Endothelial cell of umbilical vein (primary cell): ENCODE measurements at regions not wholly inside any gene's neighbourhood (a gene's known extent, or its start where the extent isn't known, plus 50 kb on each side); places are given as distances from the start of the nearest gene placed in this dataset.

Experiments
- BruUV-seq: library from RNA; stranded (reverse); fragments of 400-500 nt; replicated peaks from 2 replicates; lab custom pipeline; 2021; lab: Mats Ljungman, UMichigan
- CTCF ChIA-PET: fragments of 300-600, 350-600 bp; sonication (Branson Sonifier 250); formaldehyde crosslinking; loops from one replicate; lab custom pipeline; 2021; ENCODE audit warnings: antibody characterized with exemption, inconsistent platforms; lab: Charles Lee
- POLR2A ChIA-PET: fragments of 300-600, 350-600 bp; sonication (Branson Sonifier 250); formaldehyde crosslinking; loops from one replicate; lab custom pipeline; 2021; ENCODE audit warnings: antibody characterized with exemption, inconsistent platforms; lab: Charles Lee
- DNase-seq: peaks from one replicate; pipeline ENCODE4 v3.0.0-alpha.2; 2011; ENCODE audit warnings: low read depth, low spot score
- FAIRE-seq: peaks from 2 replicates; lab custom pipeline; 2011; peaks lifted over from hg19 to GRCh38; lab: Jason Lieb, UNC
- H2AFZ ChIP-seq: 2 replicates; pipeline ENCODE4 v1.6.0; 2012; ENCODE audit warnings: low read depth, low read length, control low read depth, inconsistent platforms
- H3K27ac ChIP-seq: 2 replicates; pipeline ENCODE4 v1.5.1; 2011; ENCODE audit warnings: low read depth, mild to moderate bottlenecking, control low read depth, low read length, moderate library complexity; ENCODE audit not compliant: insufficient read depth
- H3K27me3 ChIP-seq, 2 experiments: 2 replicates each; pipeline versions ENCODE4 v1.6.0 to v1.6.1; 2011; ENCODE audit warnings: low read length in 2 of 2, mixed read lengths in 1 of 2; ENCODE audit not compliant: control insufficient read depth in 2 of 2, insufficient read depth in 2 of 2
- H3K36me3 ChIP-seq, 2 experiments: 2 replicates in 1 of 2; 3 replicates in 1 of 2; pipeline ENCODE4 v1.5.1; 2011; ENCODE audit warnings: low read length in 2 of 2, mild to moderate bottlenecking in 1 of 2, moderate library complexity in 1 of 2; ENCODE audit not compliant: control insufficient read depth in 2 of 2, insufficient read depth in 2 of 2; ENCODE audit errors: extremely low read depth in 1 of 2
- H3K4me1 ChIP-seq: 3 replicates; pipeline ENCODE4 v1.5.1; 2011; ENCODE audit warnings: mild to moderate bottlenecking, low read length; ENCODE audit not compliant: control insufficient read depth, insufficient read depth; ENCODE audit errors: extremely low read depth
- H3K4me2 ChIP-seq: 2 replicates; pipeline ENCODE4 v1.6.1; 2011; ENCODE audit warnings: low read length, control low read depth, mixed read lengths; ENCODE audit not compliant: insufficient read depth
- H3K4me3 ChIP-seq, 3 experiments: fragments of 200-600 bp in 1 of 3; sonication (generic), shearing (Covaris generic) in 1 of 3; replicated peaks in 1 of 3; 2 replicates each; pipeline ENCODE4 v1.5.1; 2011 to 2016; ENCODE audit warnings: control low read depth in 3 of 3, low read length in 3 of 3, mild to moderate bottlenecking in 2 of 3, inconsistent platforms in 1 of 3, low read depth in 1 of 3, moderate library complexity in 1 of 3; ENCODE audit not compliant: insufficient read depth in 1 of 3
- H3K79me2 ChIP-seq: 2 replicates; pipeline ENCODE4 v1.6.0; 2012; ENCODE audit warnings: low read length, inconsistent platforms; ENCODE audit not compliant: control insufficient read depth, insufficient read depth
- H3K9ac ChIP-seq: replicated peaks from 2 replicates; pipeline ENCODE3; 2011; ENCODE audit warnings: low read length, control low read depth; ENCODE audit not compliant: insufficient read depth; ENCODE audit errors: extremely low read depth
- H3K9me1 ChIP-seq: replicated peaks from 3 replicates; pipeline ENCODE4 v1.6.0; 2011; ENCODE audit warnings: mild to moderate bottlenecking, low read length; ENCODE audit not compliant: control insufficient read depth, insufficient read depth; ENCODE audit errors: extremely low read depth
- H3K9me3 ChIP-seq: replicated peaks from 2 replicates; pipeline ENCODE4 v1.5.1; 2012; ENCODE audit warnings: low read length, inconsistent platforms; ENCODE audit not compliant: control insufficient read depth, insufficient read depth
- H4K20me1 ChIP-seq: replicated peaks from 2 replicates; pipeline ENCODE3; 2011; ENCODE audit warnings: mild to moderate bottlenecking, low read length; ENCODE audit not compliant: control insufficient read depth, insufficient read depth; ENCODE audit errors: extremely low read depth
- CTCF ChIP-seq, 2 donors: IDR thresholded peaks; 1 replicate in 1 of 2; 2 replicates in 1 of 2; pipeline ENCODE4 v1.5.1; 2011; ENCODE audit warnings: low read length in 2 of 2, mild to moderate bottlenecking in 2 of 2, moderate library complexity in 2 of 2, control low read depth in 1 of 2, inconsistent platforms in 1 of 2, low read depth in 1 of 2; ENCODE audit not compliant: insufficient read depth in 1 of 2; ENCODE audit errors: extremely low read depth in 1 of 2
- EZH2 ChIP-seq: IDR thresholded peaks from 2 replicates; pipeline ENCODE4 v1.6.1; 2012; ENCODE audit warnings: borderline replicate concordance, low read depth, mild to moderate bottlenecking, moderate library complexity, low read length, inconsistent platforms; ENCODE audit not compliant: severe bottlenecking
- FOS ChIP-seq: IDR thresholded peaks from 2 replicates; pipeline ENCODE4 v1.6.1; 2011; ENCODE audit warnings: mild to moderate bottlenecking, low read length, moderate library complexity, borderline replicate concordance; ENCODE audit not compliant: insufficient read depth
- GATA2 ChIP-seq: IDR thresholded peaks from 2 replicates; pipeline ENCODE4 v1.7.0; 2011; ENCODE audit warnings: low read depth, mild to moderate bottlenecking, moderate library complexity, mixed read lengths, low read length; ENCODE audit not compliant: insufficient read length, insufficient read depth
- JUN ChIP-seq: IDR thresholded peaks from 2 replicates; pipeline ENCODE4 v1.6.1; 2011; ENCODE audit warnings: borderline replicate concordance, low read depth; ENCODE audit not compliant: insufficient read length, insufficient read depth
- MAX ChIP-seq: IDR thresholded peaks from 2 replicates; pipeline ENCODE4 v1.6.1; 2011; ENCODE audit not compliant: insufficient read depth, insufficient read length
- MYC ChIP-seq: IDR thresholded peaks from one replicate; pipeline ENCODE4 v1.6.1; 2011; ENCODE audit warnings: mild to moderate bottlenecking, low read depth, low read length
- POLR2A ChIP-seq: IDR thresholded peaks from 2 replicates; pipeline ENCODE4 v1.6.1; 2012; ENCODE audit warnings: low read depth, mild to moderate bottlenecking, control low read depth, low read length
- POLR2AphosphoS5 ChIP-seq: IDR thresholded peaks from 2 replicates; pipeline ENCODE4 v1.6.1; 2012; ENCODE audit warnings: low read depth, mild to moderate bottlenecking, control low read depth, low read length, moderate library complexity; ENCODE audit not compliant: insufficient read depth
- dilution Hi-C: fragments of 300-500 bp; cut with MboI; formaldehyde crosslinking; loops from one replicate; pipeline ENCODE4 v1.15.0; 2019; ENCODE audit warnings: low sequenced_read_pairs; ENCODE audit not compliant: extremely low pct_ligation_motif_present
- intact Hi-C: fragments of 100-400 bp; cut with micrococcal nuclease; formaldehyde crosslinking; loops from one replicate; pipeline ENCODE4 v1.10.0; 2022

GRCh38 chr11:25225078-25225477 lies 728.2 kb downstream of the LUZP2 start:
- Histone ChIP-seq H3K9me3 (no peaks in the 10 kb centered on the region), H3K9me1 (no peaks in the 10 kb centered on the region), H3K4me2 (no peak overlapping the region), H3K79me2 (no peaks in the 10 kb centered on the region), H2AFZ (no peak overlapping the region), H3K27me3 (no peaks in the 10 kb centered on the region), H4K20me1 (no peaks in the 10 kb centered on the region), H3K27ac (no peak overlapping the region), H3K36me3 (no peaks in the 10 kb centered on the region), H3K9ac (no peak overlapping the region), H3K4me1 (no peaks in the 10 kb centered on the region), H3K4me3 (no peak overlapping the region)
- intact Hi-C loops, result no loop called here
- no TSS peak for BruUV-seq
- dilution Hi-C loops, result no loop called here
- TF ChIP-seq POLR2A, result no peak
- TF ChIP-seq FOS, result no peak
- no peak for TF ChIP-seq GATA2
- no peak for TF ChIP-seq MYC
- TF ChIP-seq CTCF (IDR thresholded peaks at IDR 0.05; ENCODE audit: extremely low read depth in 1 of 2, insufficient read depth in 1 of 2, low read depth in 1 of 2, low read length in 2 of 2), result no peak
- no peak for TF ChIP-seq POLR2AphosphoS5
- TF ChIP-seq JUN, result no peak
- TF ChIP-seq MAX, result no peak
- TF ChIP-seq EZH2, result no peak
- FAIRE-seq (no peak), DNase-seq (no peak)
- ChIA-PET CTCF (no interaction called here), POLR2A (no interaction called here)
